SJSA1 (cell line): ENCODE measurements at regions not wholly inside any gene's neighbourhood (a gene's known extent, or its start where the extent isn't known, plus 50 kb on each side); places are given as distances from the start of the nearest gene placed in this dataset.

Source experiments
- DNase-seq, 2 experiments: peaks; one replicate each; pipeline ENCODE4 v3.0.0-alpha.2; 2015 to 2020; ENCODE audit warnings: low spot score in 2 of 2, low read depth in 1 of 2
- H3K27ac ChIP-seq: fragments of 250-450 bp; sonication (Bioruptor Pico); 2 replicates; pipeline ENCODE4 v1.5.1; 2020; ENCODE audit warnings: mild to moderate bottlenecking, moderate library complexity
- H3K27me3 ChIP-seq: fragments of 250-450 bp; sonication (Bioruptor Pico); replicated peaks from 2 replicates; pipeline ENCODE4 v1.5.1; 2020; ENCODE audit warnings: mild to moderate bottlenecking, moderate library complexity
- H3K36me3 ChIP-seq: fragments of 250-450 bp; sonication (Bioruptor Pico); 2 replicates; pipeline ENCODE4 v1.5.1; 2020; ENCODE audit warnings: mild to moderate bottlenecking
- H3K4me1 ChIP-seq: fragments of 250-450 bp; sonication (Bioruptor Pico); replicated peaks from 2 replicates; pipeline ENCODE4 v1.6.1; 2021; ENCODE audit warnings: mild to moderate bottlenecking
- H3K4me3 ChIP-seq: fragments of 250-450 bp; sonication (Bioruptor Pico); 2 replicates; pipeline ENCODE4 v1.5.1; 2020; ENCODE audit warnings: mild to moderate bottlenecking
- H3K9me3 ChIP-seq: fragments of 250-450 bp; sonication (Bioruptor Pico); replicated peaks from 2 replicates; pipeline ENCODE4 v1.5.1; 2020; ENCODE audit warnings: mild to moderate bottlenecking

DNA sequence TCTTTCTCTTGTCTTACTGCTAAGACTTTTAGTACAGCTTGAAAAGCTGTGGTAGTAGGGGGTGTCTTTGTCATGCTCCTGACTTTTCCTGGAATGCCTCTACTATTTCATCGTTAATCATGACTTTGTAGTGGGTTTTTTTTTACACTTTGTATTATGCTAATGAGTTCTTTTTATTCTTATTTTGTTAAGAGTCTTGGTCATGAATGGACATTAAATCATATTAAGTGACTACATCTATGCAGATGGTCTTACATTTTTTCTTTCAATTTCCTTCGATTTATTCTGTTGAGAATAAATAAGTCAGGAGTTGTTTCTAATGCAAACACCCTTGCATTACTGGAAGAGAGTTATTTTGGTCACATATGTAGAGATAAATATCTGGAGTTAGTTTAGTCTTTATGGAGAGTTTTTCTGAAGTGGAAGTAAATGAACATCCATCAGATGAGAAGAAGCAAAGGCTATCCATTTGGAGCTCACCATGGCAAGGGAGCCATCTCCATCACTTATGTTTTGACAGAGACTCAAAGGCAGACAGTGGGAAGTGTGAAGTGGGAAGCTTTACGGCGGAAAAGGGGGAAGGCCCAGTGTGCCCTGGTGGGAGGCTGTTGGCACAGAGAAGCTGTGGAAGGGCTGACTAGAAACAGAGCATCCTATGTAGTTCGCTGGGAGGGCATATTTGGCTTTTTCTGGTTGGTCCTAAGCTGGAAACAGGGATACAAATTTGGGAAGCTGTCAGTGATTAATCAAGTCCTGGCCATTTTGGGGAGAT is 73.1 kb upstream of the PRR23E start:
- Histone ChIP-seq H3K9me3 (no peaks in the 10 kb centered on the region), H3K4me3 (no peak overlapping the region), H3K36me3 (no peaks in the 10 kb centered on the region), H3K4me1 (no peaks in the 10 kb centered on the region), H3K27me3 (no peaks in the 10 kb centered on the region), H3K27ac (no peak overlapping the region)
- DNase-seq: no peak

DNA sequence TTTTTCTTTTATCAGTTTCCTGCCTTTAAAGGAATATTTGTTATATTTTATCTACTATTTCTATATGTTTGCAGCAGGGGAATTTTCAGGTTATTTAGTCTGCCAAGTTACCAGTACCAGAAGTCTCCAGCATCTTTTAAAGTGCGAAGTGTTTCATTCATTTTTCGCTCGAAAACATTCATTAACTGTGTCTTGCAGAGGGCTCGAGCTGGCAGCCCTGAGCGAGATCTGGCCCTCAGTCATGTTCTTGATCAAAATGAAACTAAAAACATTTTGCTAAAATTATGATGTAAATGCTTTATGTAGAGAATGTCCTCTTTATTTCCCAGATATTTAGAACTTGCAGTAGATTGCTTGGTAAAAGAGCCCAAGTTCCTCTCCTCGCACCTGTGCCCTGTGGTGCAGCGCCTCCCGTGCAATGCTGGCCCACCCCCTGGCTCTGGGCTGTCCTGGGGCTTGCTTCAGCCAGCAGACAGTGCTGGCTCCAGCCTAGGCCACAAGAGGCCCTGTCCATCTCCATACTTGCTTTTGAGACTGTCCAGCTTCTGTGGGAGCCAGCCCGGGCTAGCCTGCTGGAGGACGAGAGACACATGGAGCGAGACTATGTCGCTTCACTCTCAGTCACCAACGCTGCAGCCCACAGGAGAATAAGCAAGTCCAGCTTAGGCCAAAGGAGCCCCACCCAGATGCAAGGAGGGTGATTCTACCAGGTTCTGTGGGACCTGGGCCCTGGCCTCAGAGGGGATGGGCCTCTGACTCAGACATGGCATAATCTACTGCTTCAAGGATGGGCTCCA is 71.9 kb upstream of the PRR23E start:
- no peak overlapping the region for H3K4me3 ChIP-seq
- DNase-seq: no peak
- no peak overlapping the region for H3K27ac ChIP-seq
- H3K36me3 ChIP-seq: no peaks in the 10 kb centered on the region
- H3K27me3 ChIP-seq: no peaks in the 10 kb centered on the region
- H3K4me1 ChIP-seq: no peaks in the 10 kb centered on the region
- no peaks in the 10 kb centered on the region for H3K9me3 ChIP-seq

DNA sequence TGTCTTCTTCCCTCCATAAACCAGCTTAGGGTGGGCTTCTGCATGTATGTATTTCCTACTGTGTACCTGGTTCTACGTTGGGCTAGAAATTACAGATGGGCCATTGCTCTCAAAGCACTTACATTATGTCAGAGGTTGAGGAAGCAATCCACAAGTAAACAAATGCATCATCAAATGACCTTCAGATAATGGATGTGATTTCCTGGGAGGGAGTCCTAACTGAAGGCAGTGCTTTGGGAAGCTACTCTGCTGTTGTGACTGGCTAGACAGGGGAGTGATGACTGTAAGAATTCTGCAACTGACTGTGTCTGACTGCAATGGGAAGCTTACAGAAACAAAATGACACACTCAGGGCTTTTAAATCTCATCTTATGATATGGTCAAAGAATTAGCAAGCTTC is 71.0 kb upstream of the PRR23E start:
- Histone ChIP-seq H3K27me3 (no peaks in the 10 kb centered on the region), H3K36me3 (no peaks in the 10 kb centered on the region)
- no peak for DNase-seq

DNA sequence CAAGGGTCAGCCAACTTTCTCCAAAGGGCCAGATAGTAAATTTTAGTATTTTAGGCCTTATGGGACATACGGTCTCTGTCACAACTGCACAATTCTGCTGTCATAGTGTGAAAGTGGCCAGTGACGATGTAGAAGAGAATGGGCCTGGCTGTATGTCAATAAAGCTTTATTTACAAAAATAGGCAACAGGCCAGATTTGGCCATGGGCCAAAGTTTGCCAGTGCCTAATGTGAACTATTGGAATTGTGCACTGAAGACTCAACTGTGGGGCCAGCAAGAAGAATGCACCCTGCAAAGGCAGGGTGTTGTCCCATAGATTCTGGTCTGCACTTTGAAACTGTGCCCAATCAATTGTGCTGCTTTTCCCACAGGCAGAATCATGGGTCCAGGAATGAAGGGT is 69.4 kb upstream of the PRR23E start:
- Histone ChIP-seq H3K36me3 (no peaks in the 10 kb centered on the region), H3K27me3 (no peaks in the 10 kb centered on the region), H3K27ac (no peak overlapping the region), H3K9me3 (no peaks in the 10 kb centered on the region), H3K4me1 (no peaks in the 10 kb centered on the region), H3K4me3 (no peak overlapping the region)
- no peak for DNase-seq

More for the DNA sequence above, 71.0 kb upstream of the PRR23E start:
- no peak overlapping the region for H3K4me3 ChIP-seq
- H3K27ac ChIP-seq: no peak overlapping the region
- H3K4me1 ChIP-seq: no peaks in the 10 kb centered on the region
- H3K9me3 ChIP-seq: no peaks in the 10 kb centered on the region

DNA sequence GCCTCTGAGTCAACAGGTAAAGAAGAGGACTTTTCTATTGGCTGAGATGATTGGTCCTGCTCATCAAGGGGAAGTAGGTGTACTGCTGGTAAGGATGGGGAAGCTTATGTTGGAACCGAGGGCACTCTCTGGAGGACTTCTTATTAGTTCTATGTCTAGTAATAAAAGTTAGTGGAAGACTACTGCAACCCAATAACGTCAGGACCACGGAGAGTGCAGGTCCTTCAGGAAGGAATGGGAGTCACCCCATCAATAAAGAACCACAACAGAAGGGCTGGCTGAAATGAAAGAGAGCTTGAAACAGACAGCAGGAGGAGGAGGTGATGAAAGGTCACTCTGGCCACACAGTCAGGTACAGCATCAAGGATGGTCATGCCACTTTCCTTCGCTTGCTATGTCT is 68.8 kb upstream of the PRR23E start:
- Histone ChIP-seq H3K9me3 (no peaks in the 10 kb centered on the region), H3K4me3 (no peak overlapping the region), H3K4me1 (no peaks in the 10 kb centered on the region), H3K27me3 (no peaks in the 10 kb centered on the region; the same call in 1 of the 2 replicates), H3K27ac (no peak overlapping the region), H3K36me3 (no peaks in the 10 kb centered on the region)
- no peak for DNase-seq

DNA sequence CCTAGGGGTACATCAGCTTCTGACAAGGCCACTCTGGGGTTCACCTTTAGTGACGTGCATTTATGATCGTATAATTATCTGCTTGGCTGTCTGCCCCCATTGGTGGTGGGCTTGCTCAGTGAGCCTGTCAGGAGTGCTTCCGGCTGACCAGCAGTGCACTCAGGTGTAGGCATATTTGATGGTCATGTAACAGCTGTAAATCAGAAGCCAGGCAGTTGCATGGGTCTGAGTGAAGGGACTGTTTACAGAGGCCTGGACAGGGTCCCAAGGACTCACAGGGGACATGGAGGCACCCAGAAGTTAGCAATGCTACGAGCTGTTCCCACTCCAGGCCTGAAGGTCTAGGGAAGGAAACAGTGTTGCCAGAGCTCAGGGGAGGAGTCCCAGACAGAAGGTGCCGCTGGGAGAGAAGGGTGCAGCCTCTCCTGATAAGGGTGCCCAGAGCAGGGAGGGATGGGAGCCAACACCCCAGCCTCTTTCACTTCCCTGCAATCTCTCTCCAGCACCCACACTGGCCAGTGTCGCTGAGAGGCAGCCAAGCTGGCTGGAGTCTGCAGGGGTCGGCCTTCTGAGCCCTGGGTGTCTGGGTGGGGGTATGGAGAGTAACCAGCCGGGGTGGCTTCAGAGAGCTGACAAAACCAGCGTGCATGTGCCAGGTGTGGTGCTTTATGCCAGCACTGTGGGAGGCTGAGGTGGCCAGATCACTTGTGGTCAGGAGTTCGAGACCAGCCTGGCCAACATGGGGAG is 61.3 kb upstream of the PRR23E start:
- H3K27ac ChIP-seq: no peak overlapping the region
- H3K4me3 ChIP-seq: no peak overlapping the region
- H3K27me3 ChIP-seq: peaks cover 46% of the 10 kb centered on the region
- DNase-seq: no peak
- no peaks in the 10 kb centered on the region for H3K36me3 ChIP-seq
- H3K4me1 ChIP-seq: no peaks in the 10 kb centered on the region
- H3K9me3 ChIP-seq: no peaks in the 10 kb centered on the region

DNA sequence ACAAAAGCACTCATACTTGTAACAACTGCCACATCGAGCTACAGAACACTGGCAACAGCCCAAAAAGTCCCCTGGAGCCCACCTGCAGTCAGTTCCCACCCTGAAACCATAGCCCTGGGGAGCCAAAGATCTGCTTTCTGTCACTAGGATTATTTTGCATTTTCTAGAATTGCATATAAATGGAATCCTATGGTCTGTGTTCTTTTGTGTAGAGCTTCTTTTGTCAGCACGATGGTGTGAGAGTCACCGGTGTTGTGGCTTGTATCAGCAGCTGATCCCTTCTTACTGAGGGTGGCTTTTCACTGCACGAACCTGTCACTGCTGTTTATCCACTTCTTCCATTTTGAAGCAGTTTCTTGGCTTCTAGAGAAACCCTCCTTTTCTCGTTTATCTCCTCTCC is 60.1 kb upstream of the PRR23E start:
- H3K9me3 ChIP-seq: no peaks in the 10 kb centered on the region
- no peak for DNase-seq
- peaks cover 48% of the 10 kb centered on the region for H3K27me3 ChIP-seq
- no peaks in the 10 kb centered on the region for H3K36me3 ChIP-seq
- H3K4me1 ChIP-seq: no peaks in the 10 kb centered on the region
- no peak overlapping the region for H3K4me3 ChIP-seq
- H3K27ac ChIP-seq: no peak overlapping the region

DNA sequence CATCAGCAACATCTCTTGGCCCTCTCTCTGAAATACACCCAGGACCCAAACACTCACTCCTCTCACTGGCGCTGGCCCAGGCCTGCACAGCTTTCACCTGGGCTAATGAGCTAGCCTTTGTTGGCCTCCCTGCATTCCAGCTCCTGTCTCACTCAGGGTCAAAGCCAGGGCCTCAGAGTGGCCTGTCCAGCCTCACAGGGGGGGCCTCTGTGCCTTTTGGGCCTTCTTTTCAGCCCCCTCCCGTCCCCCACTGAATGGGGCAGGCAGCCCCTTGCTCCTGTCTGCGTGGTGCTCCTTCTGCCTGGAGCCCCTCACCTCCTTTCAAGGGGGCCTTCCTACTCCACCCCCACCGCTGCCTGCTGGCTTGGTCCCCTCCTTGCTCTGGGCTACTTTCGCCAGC is 59.0 kb upstream of the PRR23E start:
- no peaks in the 10 kb centered on the region for H3K4me1 ChIP-seq
- no peak for DNase-seq
- no peak overlapping the region for H3K4me3 ChIP-seq
- H3K9me3 ChIP-seq: no peaks in the 10 kb centered on the region
- no peaks in the 10 kb centered on the region for H3K36me3 ChIP-seq
- H3K27ac ChIP-seq: no peak overlapping the region
- peaks cover 48% of the 10 kb centered on the region for H3K27me3 ChIP-seq

DNA sequence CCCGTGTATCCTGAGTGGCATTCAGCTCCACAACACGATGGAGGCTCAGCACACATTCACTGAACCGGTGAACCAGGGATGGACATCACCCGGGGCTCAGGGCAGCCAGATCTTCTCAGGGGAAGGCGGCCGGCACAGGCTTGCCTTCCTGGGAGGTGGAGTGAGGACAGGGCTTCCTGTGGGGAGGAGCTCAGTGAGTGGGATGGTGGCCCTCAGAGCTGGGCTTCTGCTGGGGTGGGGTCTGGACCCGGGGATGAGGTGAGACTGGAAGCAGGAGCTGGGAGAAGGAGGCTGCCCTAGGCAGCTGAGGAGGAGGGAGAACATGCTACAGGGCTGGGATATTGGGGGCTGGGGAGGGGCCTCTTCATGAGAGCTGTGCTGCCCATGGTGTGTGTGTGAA is 58.5 kb upstream of the PRR23E start:
- no peaks in the 10 kb centered on the region for H3K36me3 ChIP-seq
- peaks cover 48% of the 10 kb centered on the region for H3K27me3 ChIP-seq
- no peak overlapping the region for H3K4me3 ChIP-seq
- H3K9me3 ChIP-seq: no peaks in the 10 kb centered on the region
- no peak overlapping the region for H3K27ac ChIP-seq
- no peaks in the 10 kb centered on the region for H3K4me1 ChIP-seq
- DNase-seq: no peak

DNA sequence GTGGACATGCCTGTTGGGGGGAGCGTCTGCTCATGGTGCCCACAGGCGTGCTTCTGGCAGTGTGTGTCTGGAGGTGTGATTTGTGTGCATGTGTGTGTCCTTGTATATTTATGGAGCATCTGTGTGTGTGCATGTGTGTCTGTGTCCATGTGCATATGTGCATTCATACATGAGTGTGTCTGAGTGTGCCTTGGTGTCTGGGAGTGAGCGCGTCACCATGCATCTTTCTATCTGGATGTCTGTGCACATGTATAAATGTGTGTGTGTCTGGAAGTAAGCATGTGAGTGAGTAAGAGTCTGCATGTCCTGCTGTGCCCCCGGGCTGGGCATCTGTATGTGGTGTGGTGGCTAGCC is 58.1 kb upstream of the PRR23E start:
- Histone ChIP-seq H3K36me3 (no peaks in the 10 kb centered on the region), H3K4me3 (no peak overlapping the region), H3K27ac (no peak overlapping the region), H3K4me1 (no peaks in the 10 kb centered on the region), H3K9me3 (no peaks in the 10 kb centered on the region), H3K27me3 (peaks cover 44% of the 10 kb centered on the region)
- no peak for DNase-seq

DNA sequence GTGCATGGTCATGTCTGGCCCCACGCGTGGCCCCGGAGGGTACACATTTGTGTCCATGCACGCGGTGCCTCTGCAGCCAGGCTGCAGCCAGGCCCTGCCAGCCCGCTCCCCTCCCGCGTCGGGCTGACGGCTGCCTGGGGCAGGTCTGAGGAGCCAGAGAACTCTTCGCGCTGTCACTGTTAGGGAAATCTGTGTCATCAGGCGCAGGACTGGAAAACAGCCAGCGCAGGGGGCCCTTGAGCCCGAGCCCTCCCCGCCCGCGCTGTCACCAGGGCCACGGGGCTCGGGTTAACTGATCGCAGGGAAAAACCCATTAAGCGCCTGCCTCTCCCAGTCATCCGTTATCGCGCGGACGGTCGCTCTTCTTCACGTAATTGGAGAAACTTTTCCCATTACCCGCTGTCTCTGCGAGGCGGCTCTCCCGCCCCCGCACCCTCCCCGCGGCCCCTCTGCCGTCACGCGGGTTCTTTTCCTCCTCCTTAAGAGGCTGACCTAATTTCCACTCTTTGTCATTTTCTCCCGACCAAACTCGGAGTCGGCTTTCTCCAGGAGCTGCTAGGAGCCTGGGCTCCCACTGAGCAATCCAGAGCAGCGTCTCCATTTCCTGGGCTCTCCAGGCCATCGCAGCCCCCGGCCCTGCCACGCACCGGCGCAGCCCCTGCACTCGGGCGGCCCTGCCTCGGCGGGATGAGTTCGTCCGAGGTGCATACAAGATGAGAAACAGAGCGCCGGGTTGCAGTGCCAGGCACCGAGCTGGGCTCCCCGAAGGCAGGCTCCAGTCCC is 57.5 kb upstream of the PRR23E start:
- H3K4me3 ChIP-seq: no peak overlapping the region
- no peaks in the 10 kb centered on the region for H3K4me1 ChIP-seq
- H3K27ac ChIP-seq: no peak overlapping the region
- no peaks in the 10 kb centered on the region for H3K9me3 ChIP-seq
- DNase-seq: no peak
- H3K36me3 ChIP-seq: no peaks in the 10 kb centered on the region
- peaks cover 41% of the 10 kb centered on the region for H3K27me3 ChIP-seq

DNA sequence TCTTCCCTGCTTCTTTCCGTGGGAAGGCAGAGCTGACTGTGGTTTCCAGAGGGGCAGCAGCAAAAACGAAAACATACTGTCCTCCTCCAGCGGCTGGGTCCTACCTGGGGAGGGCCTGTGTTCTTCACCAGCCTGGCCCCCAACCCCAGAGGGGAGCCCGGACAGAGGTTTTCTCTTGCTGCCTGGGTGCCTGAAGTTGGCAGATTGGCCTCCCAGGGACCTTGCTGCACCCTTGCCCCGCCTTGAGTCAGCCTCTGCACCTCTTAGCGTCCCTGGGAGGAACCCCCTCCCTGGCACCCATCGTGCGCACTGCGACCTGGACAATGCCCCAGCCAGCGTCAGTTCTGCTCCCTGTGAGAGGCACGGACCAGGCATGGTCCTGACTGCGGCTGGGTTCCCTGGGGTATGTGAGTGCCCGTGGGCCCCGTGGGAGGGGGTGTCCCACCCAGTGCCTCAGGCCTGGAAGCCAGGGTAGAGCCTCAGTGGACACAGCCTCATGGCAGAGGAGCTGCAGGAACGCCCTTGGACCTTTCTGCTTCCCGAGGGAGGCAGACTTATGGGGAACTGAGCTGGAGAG is 56.8 kb upstream of the PRR23E start:
- Histone ChIP-seq H3K36me3 (no peaks in the 10 kb centered on the region), H3K27ac (no peak overlapping the region), H3K4me3 (no peak overlapping the region), H3K4me1 (no peaks in the 10 kb centered on the region), H3K27me3 (peaks cover 39% of the 10 kb centered on the region), H3K9me3 (no peaks in the 10 kb centered on the region)
- no peak for DNase-seq

DNA sequence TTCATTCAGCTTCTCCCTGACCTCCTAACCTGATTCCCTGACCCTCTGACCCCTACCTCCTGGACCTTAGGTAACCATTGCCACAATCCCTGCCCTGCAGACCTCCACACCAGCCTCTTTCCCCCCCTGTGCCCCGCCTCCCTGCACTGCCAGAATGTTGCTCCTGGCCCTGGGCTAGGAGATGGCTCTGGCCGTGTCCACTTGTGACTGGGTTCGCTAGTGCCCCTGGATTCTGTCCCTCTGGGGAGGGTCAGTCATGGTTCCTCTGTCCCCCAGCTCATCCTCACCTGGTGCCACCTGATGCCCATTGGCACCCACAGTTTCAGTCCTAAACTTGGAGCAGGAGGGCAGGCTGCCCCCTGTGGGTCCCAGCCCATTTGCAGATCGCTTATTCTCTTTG is 56.2 kb upstream of the PRR23E start:
- Histone ChIP-seq H3K27ac (no peak overlapping the region), H3K36me3 (no peaks in the 10 kb centered on the region), H3K4me1 (no peaks in the 10 kb centered on the region), H3K4me3 (no peak overlapping the region), H3K9me3 (no peaks in the 10 kb centered on the region), H3K27me3 (peaks cover 36% of the 10 kb centered on the region)
- no peak for DNase-seq
